ENCODE measurements at regions not wholly inside any gene's neighbourhood (a gene's known extent, or its start where the extent isn't known, plus 50 kb on each side); places are given as distances from the start of the nearest gene placed in this dataset.

DNA sequence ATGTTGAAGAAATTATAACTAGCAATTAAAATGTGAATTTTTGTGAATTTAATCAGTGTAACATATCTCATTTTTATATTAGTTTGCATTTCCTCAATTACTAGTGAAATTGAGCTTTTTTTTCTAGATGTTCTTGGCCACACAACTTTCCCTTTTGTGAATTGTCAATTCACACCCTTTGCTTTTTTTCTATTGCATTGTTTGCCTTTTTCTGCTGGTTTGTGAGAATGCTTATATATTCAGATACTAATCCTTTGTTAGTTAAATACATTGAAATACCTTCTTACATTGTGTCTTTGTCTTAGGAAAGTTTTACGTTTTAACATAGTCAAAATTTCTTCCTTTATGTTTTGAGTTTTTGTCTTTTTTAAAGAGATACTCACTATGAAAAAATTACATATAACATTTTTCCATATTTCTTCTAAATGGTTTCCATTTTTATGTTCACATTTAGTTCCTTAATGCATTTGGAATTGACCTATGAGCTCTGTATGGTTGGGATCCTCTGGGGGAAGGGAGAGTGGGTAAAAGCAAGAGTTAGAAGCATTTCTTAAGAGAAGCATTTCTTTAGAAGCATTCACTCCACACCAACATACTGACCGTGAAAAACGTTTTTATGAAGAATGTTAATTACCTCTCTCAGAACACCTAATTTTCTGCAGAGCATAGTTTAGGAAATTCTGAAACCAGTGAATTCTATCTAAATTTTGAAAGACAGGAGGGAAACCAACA, 126.0 kb downstream of the CAPZA3 start:
- intact Hi-C loops (cut with micrococcal nuclease; ENCODE audit: unreplicated experiment) (no loop called here), in situ Hi-C loops (cut with MboI) (no loop called here)
- H3K9ac ChIP-seq (ENCODE audit: control insufficient read depth, insufficient read depth, low read length) = no peak overlapping the region
- ChIA-PET SMC1A (ENCODE audit: uncharacterized antibody, unreplicated experiment) (interaction anchor here (1.0 to 1.7 kb wide), 2 partner anchors 322 kb away, joined by 3 to 4 read pairs; no protein-coding TSS in a partner anchor), RAD21 (ENCODE audit: unreplicated experiment) (no interaction called here), POLR2A (no interaction called here), CTCF (interaction anchor here (0.6 to 1.8 kb wide), 3 partner anchors 322 to 328 kb away, joined by 3 read pairs; no protein-coding TSS in a partner anchor)
- no peaks in the 10 kb centered on the region for H3K4me1 ChIP-seq (ENCODE audit: control insufficient read depth, insufficient read depth, low read length)
- TF ChIP-seq HDAC2 (IDR thresholded peaks at IDR 0.05) (no peak), SUPT20H (IDR thresholded peaks at IDR 0.05; ENCODE audit: borderline replicate concordance, control insufficient read depth, low read depth, low read length) (no peak), BCL11A (IDR thresholded peaks at IDR 0.05; ENCODE audit: low read depth, low read length) (no peak), CEBPB (IDR thresholded peaks at IDR 0.05; ENCODE audit: borderline replicate concordance in 1 of 2, low read depth in 2 of 2, low read length in 2 of 2) (no peak), FOS (IDR thresholded peaks at IDR 0.05; ENCODE audit: borderline replicate concordance, extremely low read depth, insufficient read length) (no peak)
- TF ChIP-seq, protein P1, sequence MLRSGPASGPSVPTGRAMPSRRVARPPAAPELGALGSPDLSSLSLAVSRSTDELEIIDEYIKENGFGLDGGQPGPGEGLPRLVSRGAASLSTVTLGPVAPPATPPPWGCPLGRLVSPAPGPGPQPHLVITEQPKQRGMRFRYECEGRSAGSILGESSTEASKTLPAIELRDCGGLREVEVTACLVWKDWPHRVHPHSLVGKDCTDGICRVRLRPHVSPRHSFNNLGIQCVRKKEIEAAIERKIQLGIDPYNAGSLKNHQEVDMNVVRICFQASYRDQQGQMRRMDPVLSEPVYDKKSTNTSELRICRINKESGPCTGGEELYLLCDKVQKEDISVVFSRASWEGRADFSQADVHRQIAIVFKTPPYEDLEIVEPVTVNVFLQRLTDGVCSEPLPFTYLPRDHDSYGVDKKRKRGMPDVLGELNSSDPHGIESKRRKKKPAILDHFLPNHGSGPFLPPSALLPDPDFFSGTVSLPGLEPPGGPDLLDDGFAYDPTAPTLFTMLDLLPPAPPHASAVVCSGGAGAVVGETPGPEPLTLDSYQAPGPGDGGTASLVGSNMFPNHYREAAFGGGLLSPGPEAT (IDR thresholded peaks at IDR 0.05; ENCODE audit: low read depth) = no peak
- TF ChIP-seq, protein P2, sequence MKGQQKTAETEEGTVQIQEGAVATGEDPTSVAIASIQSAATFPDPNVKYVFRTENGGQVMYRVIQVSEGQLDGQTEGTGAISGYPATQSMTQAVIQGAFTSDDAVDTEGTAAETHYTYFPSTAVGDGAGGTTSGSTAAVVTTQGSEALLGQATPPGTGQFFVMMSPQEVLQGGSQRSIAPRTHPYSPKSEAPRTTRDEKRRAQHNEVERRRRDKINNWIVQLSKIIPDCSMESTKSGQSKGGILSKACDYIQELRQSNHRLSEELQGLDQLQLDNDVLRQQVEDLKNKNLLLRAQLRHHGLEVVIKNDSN (IDR thresholded peaks at IDR 0.05; ENCODE audit: borderline replicate concordance, extremely low read length, insufficient read depth, low read depth, low read length) = no peak
- H3K9me3 ChIP-seq (replicated peaks; ENCODE audit: control insufficient read depth, insufficient read depth, low read length) = no peaks in the 10 kb centered on the region
- H3K79me2 ChIP-seq (ENCODE audit: control insufficient read depth, insufficient read depth, low read length) = no peaks in the 10 kb centered on the region
- no peaks in the 10 kb centered on the region for H3K36me3 ChIP-seq (ENCODE audit: control insufficient read depth in 2 of 2, insufficient read depth in 2 of 2, low read length in 1 of 2)
- BruUV-seq (replicated peaks) = no TSS peak
- no peak overlapping the region for H3K4me3 ChIP-seq
- DNase-seq (ENCODE audit: low read depth, low spot score) = no peak
- WGBS (ENCODE audit: insufficient coverage, insufficient replicate concordance, low lambda C conversion rate, missing lambda C conversion rate) = 15% methylated on average over 3 of the region's 3 CpGs
- H2AFZ ChIP-seq (ENCODE audit: control insufficient read depth, low read depth, low read length) = no peak overlapping the region
- H3K27me3 ChIP-seq (replicated peaks in 1 of 2; ENCODE audit: control insufficient read depth in 2 of 2, insufficient read depth in 2 of 2, low read length in 1 of 2) = no peaks in the 10 kb centered on the region
- no peaks in the 10 kb centered on the region for H4K20me1 ChIP-seq (ENCODE audit: control insufficient read depth, insufficient read depth)
- no peak overlapping the region for H3K4me2 ChIP-seq (ENCODE audit: control insufficient read depth, insufficient read depth)
- ATAC-seq = no peak
- no peak for FAIRE-seq
- no peak overlapping the region for H3K27ac ChIP-seq (ENCODE audit: control insufficient read depth, insufficient read depth)

Data from GM12878 (cell line).